ENCODE measurements at regions not wholly inside any gene's neighbourhood (a gene's known extent, or its start where the extent isn't known, plus 50 kb on each side); places are given as distances from the start of the nearest gene placed in this dataset.

- no peak for TF ChIP-seq CTCF (IDR thresholded peaks at IDR 0.05)
- no peak for TF ChIP-seq POLR2A (IDR thresholded peaks at IDR 0.05)
Observed at GRCh38 chr14:18688346-18688745, 87.4 kb downstream of the OR11H12 start.
